ENCODE measurements at regions not wholly inside any gene's neighbourhood (a gene's known extent, or its start where the extent isn't known, plus 50 kb on each side); places are given as distances from the start of the nearest gene placed in this dataset.

DNA sequence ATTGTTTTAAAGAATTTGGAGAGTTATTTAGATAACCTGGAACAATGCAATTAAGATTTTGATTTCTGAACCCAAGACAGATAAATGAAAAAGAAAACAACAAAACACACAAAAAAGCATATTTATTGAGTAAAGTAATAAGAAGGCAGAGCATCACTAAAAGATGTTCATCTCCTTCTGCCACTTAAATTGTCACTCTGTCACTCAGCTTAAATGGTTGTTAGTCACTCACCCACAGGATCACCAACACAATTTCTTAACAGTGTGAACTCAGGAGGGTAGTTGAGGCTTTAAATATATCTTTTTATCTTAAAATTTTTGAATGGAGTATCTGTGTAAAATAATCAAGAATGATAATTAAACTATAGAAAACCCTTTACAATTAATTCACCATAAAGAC, 1215.5 kb upstream of the PCDH20 start:
- peak overlapping the region in 1 of 4 donors; percentile 19 for H3K27ac ChIP-seq
- H3K4me1 ChIP-seq, result peaks cover 30% of the 10 kb centered on the region
- ATAC-seq, result no peak
- TF ChIP-seq POLR2A (IDR thresholded peaks at IDR 0.05), result no peak
- TF ChIP-seq, protein P1, sequence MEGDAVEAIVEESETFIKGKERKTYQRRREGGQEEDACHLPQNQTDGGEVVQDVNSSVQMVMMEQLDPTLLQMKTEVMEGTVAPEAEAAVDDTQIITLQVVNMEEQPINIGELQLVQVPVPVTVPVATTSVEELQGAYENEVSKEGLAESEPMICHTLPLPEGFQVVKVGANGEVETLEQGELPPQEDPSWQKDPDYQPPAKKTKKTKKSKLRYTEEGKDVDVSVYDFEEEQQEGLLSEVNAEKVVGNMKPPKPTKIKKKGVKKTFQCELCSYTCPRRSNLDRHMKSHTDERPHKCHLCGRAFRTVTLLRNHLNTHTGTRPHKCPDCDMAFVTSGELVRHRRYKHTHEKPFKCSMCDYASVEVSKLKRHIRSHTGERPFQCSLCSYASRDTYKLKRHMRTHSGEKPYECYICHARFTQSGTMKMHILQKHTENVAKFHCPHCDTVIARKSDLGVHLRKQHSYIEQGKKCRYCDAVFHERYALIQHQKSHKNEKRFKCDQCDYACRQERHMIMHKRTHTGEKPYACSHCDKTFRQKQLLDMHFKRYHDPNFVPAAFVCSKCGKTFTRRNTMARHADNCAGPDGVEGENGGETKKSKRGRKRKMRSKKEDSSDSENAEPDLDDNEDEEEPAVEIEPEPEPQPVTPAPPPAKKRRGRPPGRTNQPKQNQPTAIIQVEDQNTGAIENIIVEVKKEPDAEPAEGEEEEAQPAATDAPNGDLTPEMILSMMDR (IDR thresholded peaks at IDR 0.05), result no peak
- no peak overlapping the region for H3K4me3 ChIP-seq
- H3K27me3 ChIP-seq, result no peaks in the 10 kb centered on the region
- H3K9me3 ChIP-seq, result no peaks in the 10 kb centered on the region
- intact Hi-C loops (cut with DNase I), result no loop called here
- DNase-seq, result no peak
- no peaks in the 10 kb centered on the region for H3K36me3 ChIP-seq (replicated peaks in 1 of 2; ENCODE audit: insufficient read depth in 1 of 2, low read depth in 2 of 2)

DNA sequence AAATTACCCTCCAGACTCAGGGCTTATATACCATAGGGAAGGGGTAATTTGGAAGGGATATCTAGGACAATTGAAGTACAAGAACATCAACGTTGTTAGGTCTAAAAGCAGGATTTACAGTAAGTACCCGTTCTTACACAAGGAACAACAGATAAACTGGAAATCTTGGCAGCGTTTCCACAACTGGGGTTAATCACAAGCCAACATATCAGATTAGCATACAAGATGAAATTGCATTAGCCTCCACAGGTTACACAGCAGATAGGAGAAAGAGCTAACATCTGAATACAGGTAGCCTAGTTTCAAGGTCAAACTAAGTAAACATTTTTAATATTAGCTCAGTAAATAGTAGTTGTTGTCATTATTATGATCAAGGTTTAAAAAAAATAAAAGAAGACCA, 1214.0 kb upstream of the PCDH20 start:
- Histone ChIP-seq H3K27me3 (no peaks in the 10 kb centered on the region), H3K27ac (peak overlapping the region in 1 of 4 donors; percentile 30), H3K9me3 (no peaks in the 10 kb centered on the region), H3K4me1 (peaks cover 30% of the 10 kb centered on the region), H3K4me3 (no peak overlapping the region), H3K36me3 (replicated peaks in 1 of 2; ENCODE audit: insufficient read depth in 1 of 2, low read depth in 2 of 2) (no peaks in the 10 kb centered on the region)
- intact Hi-C loops (cut with DNase I), result no loop called here
- DNase-seq (peak; percentile 60 to 85 (median 73)), ATAC-seq (peak; percentile 91)
- TF ChIP-seq, protein P1 (IDR thresholded peaks at IDR 0.05), result no peak
- no peak for TF ChIP-seq POLR2A (IDR thresholded peaks at IDR 0.05)
- 3 to 32% methylated on average over 3 of the region's 3 CpGs for WGBS, 2 donors

DNA sequence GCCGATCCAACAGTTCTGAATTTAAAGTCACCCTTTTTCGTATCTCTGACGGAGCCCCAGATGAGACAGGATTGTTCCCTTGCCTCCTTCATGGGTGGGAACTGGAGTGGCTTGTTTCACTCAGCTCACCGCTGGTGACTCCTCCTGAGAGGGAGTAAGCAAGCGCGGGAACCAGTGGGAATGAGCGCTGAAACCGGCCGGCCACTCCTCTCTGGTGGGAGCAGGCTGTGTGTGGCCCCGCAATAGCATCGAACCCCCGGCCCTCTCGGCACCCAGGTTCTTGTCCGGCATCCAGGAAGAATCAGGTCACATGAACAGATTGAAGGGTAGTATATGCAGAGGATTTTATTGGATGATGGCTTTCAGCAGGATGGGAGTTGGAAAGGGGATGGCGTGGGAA, 1211.6 kb upstream of the PCDH20 start:
- Histone ChIP-seq H3K27ac (no peak overlapping the region), H3K27me3 (no peaks in the 10 kb centered on the region), H3K4me3 (no peak overlapping the region), H3K4me1 (peaks cover 26% of the 10 kb centered on the region), H3K9me3 (no peaks in the 10 kb centered on the region), H3K36me3 (replicated peaks in 1 of 2; ENCODE audit: insufficient read depth in 1 of 2, low read depth in 2 of 2) (no peaks in the 10 kb centered on the region)
- intact Hi-C loops (cut with DNase I), result no loop called here
- no peak for DNase-seq
- WGBS, 2 donors, result 91 to 97% methylated on average over 10 to 15 of the region's 15 CpGs
- no peak for ATAC-seq
- TF ChIP-seq, protein P1 (IDR thresholded peaks at IDR 0.05), result no peak
- TF ChIP-seq POLR2A (IDR thresholded peaks at IDR 0.05), result no peak

DNA sequence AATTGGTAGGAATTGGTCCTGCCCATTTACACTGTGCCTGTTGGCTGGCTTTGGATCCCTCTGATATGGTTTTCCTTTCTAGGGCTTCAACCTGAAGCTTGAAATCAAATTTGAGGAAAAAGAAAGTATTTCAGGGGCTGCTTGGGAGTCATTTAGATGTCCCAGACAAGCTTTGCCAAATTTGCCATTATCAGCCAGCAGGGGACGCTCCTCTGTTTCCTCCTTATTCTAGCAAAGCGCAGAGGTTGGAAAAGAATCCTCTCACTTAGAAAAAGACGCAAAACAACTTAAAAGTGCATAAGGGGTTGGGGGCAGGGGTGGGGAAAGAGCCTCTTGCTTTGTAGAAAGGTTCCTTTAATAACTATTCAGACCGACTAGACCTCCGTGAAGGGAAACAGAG, 1211.1 kb upstream of the PCDH20 start:
- no peak for DNase-seq
- no peaks in the 10 kb centered on the region for H3K36me3 ChIP-seq (replicated peaks in 1 of 2; ENCODE audit: insufficient read depth in 1 of 2, low read depth in 2 of 2)
- TF ChIP-seq, protein P1 (IDR thresholded peaks at IDR 0.05), result no peak
- TF ChIP-seq POLR2A (IDR thresholded peaks at IDR 0.05), result no peak
- peaks cover 26% of the 10 kb centered on the region for H3K4me1 ChIP-seq
- no peaks in the 10 kb centered on the region for H3K27me3 ChIP-seq
- H3K4me3 ChIP-seq, result no peak overlapping the region
- no peak overlapping the region for H3K27ac ChIP-seq
- ATAC-seq, result no peak
- intact Hi-C loops (cut with DNase I), result no loop called here
- no peaks in the 10 kb centered on the region for H3K9me3 ChIP-seq
- 59 to 75% methylated on average over 5 of the region's 5 CpGs for WGBS, 2 donors

DNA sequence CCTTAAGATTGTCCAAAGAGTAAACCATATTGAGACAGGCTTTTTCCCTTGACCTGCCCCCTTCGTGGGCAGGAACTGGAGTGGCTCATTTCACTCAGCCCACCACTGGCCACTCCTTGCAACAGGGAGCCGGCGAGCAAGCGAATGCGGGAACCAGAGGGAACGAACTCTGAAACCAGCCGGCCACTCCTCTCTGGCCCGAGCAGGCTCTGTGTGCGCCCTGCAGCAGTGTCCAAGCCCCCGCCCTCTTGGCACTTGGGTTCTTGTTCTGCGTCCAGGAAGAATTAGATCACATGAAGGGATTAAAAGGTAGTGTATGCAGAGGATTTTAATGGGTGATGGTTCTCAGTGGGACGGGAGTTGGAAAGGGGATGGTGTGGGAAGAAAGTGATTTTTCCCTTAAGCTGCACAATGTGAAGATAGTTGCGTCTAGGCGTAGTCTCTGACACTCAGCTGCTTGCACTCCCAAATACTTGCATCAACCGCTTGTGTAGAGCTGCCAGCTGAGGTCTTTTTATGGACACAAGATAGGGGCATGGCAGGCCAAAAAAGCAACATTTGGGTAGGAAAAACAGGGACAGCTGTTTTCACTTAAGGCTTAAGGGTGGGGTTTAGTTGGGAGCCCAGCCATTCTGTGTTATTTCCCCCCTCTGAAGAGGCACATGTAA, 1209.7 kb upstream of the PCDH20 start:
- no peak overlapping the region for H3K27ac ChIP-seq
- no peak overlapping the region for H3K4me3 ChIP-seq
- H3K9me3 ChIP-seq, result no peaks in the 10 kb centered on the region
- ATAC-seq, result no peak
- intact Hi-C loops (cut with DNase I), result no loop called here
- H3K4me1 ChIP-seq, result peaks cover 17% of the 10 kb centered on the region
- H3K27me3 ChIP-seq, result no peaks in the 10 kb centered on the region
- TF ChIP-seq, protein P1 (IDR thresholded peaks at IDR 0.05), result no peak
- TF ChIP-seq POLR2A (IDR thresholded peaks at IDR 0.05), result no peak
- DNase-seq, result no peak
- H3K36me3 ChIP-seq (replicated peaks in 1 of 2; ENCODE audit: insufficient read depth in 1 of 2, low read depth in 2 of 2), result no peaks in the 10 kb centered on the region
- 88 to 94% methylated on average over 15 of the region's 15 CpGs for WGBS, 2 donors
